ENCODE measurements at regions not wholly inside any gene's neighbourhood (a gene's known extent, or its start where the extent isn't known, plus 50 kb on each side); places are given as distances from the start of the nearest gene placed in this dataset.

DNA sequence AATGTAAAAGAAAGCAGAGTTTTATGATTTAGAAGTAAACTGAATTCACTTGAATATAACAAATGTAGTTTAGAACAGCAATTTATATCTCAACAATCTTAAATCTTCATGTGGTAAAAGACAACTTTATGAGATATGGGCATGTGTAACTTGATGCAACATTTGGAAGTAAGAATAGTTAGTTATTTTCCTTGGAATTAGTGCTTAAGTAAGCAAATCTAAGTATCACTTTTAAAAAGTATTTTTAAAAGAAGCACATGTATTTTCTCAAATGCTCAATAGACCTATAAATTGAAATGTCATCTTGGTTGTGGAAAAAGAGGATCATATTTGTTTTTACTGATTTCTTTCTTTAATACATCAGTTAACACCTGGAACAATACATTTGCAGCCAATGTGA is 340.3 kb upstream of the CDH6 start (continued):
- no peak for TF ChIP-seq CHD2 (IDR thresholded peaks at IDR 0.05; ENCODE audit: low read length, partially characterized antibody)

DNA sequence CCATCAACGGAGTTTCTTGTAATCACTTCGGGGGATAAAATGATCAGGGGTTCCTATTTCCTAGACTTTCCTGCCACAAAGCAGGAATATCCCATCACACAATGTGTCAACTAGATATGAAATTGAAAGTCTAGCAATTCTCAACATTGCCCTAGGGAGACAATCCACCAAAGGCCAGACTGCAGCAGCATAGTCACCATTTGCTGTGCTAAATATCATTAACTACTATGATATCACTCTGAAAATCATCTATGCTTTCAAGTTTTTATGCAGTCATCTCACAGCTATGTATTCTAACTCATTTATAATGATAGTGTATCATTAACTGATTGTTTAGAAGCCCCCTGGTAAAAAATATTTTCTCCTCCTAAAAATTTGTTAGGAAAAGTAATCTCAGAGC is 342.6 kb upstream of the CDH6 start:
- Histone ChIP-seq H3K4me3 (ENCODE audit: low read depth in 2 of 2, low read length in 1 of 2) (no peak overlapping the region), H2AFZ (ENCODE audit: low read depth) (no peak overlapping the region), H4K20me1 (ENCODE audit: insufficient read depth) (no peaks in the 10 kb centered on the region), H3K9me2 (no peaks in the 10 kb centered on the region), H3K4me1 (ENCODE audit: control insufficient read depth in 1 of 2, insufficient read depth in 2 of 2, low read depth in 1 of 2, low read length in 1 of 2) (no peaks in the 10 kb centered on the region), H3K9me3 (no peaks in the 10 kb centered on the region), H3K36me3 (replicated peaks in 1 of 2; ENCODE audit: control insufficient read depth in 1 of 2, insufficient read depth in 2 of 2, low read length in 1 of 2) (no peaks in the 10 kb centered on the region), H3K79me2 (ENCODE audit: insufficient read depth) (no peaks in the 10 kb centered on the region), H3F3A (replicated peaks; ENCODE audit: insufficient read depth) (no peaks in the 10 kb centered on the region), H3K4me2 (no peak overlapping the region), H3K27me3 (ENCODE audit: insufficient read depth) (peaks cover 6% of the 10 kb centered on the region; the same call in 1 of the 2 replicates), H3K9ac (no peak overlapping the region), H3K27ac (ENCODE audit: low read depth in 2 of 2, low read length in 1 of 2) (no peak overlapping the region)
- CTCF ChIA-PET = no interaction called here
- WGBS (ENCODE audit: low lambda C conversion rate) = 14% methylated on average over 2 of the region's 2 CpGs
- TF ChIP-seq FOXJ3 (CRISPR knock-in tag; IDR thresholded peaks at IDR 0.05) (no peak), MEF2A (IDR thresholded peaks at IDR 0.05; ENCODE audit: borderline replicate concordance, low read depth) (no peak), NFIC (IDR thresholded peaks at IDR 0.05; ENCODE audit: borderline replicate concordance) (no peak), POLR2AphosphoS5 (IDR thresholded peaks at IDR 0.05; ENCODE audit: low read depth, low read length) (no peak), SIN3A (IDR thresholded peaks at IDR 0.05; ENCODE audit: borderline replicate concordance, low read depth, low read length) (no peak)
- TF ChIP-seq, protein P1, sequence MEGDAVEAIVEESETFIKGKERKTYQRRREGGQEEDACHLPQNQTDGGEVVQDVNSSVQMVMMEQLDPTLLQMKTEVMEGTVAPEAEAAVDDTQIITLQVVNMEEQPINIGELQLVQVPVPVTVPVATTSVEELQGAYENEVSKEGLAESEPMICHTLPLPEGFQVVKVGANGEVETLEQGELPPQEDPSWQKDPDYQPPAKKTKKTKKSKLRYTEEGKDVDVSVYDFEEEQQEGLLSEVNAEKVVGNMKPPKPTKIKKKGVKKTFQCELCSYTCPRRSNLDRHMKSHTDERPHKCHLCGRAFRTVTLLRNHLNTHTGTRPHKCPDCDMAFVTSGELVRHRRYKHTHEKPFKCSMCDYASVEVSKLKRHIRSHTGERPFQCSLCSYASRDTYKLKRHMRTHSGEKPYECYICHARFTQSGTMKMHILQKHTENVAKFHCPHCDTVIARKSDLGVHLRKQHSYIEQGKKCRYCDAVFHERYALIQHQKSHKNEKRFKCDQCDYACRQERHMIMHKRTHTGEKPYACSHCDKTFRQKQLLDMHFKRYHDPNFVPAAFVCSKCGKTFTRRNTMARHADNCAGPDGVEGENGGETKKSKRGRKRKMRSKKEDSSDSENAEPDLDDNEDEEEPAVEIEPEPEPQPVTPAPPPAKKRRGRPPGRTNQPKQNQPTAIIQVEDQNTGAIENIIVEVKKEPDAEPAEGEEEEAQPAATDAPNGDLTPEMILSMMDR (IDR thresholded peaks at IDR 0.05) = no peak
- DNase-seq = no peak
- POLR2A ChIA-PET = no interaction called here

DNA sequence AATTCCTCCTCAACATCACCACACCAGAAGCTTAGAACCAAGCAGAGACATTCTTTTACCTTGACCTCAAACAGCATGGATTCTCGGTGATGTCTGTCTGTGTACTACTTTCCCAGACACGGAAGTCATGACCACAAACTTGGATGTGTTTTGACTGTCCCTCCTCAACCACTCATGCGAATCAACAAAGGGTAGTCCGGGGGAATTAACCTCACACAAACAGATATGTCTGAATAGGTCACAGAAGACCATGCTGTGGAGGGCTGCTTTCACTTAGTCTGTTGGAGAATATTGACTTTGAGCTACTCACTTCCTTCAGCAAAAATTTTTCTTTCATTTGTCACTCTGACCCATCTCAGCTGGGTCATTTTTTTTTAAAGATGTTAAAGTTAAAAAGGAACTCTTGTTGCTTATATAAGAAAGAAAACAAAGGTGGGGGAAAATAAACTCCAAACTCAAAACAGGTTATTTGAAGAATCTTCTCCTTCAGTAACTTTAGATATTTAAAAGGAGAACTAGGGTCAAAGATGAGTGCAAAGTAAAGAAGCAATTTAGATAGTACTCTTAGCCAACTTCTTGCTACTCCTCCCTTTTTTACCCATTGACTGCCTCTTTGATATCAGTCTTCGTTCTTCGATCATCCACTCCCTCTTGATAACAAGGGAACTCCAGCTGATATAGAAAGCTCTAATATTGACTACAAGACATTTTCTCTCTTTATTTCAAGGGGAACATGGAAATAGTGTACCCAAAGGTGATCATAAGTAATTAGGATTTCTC is 343.4 kb upstream of the CDH6 start:
- no peak for DNase-seq
- CTCF ChIA-PET = no interaction called here
- peak overlapping the region; percentile 27 for H3K4me2 ChIP-seq
- TF ChIP-seq, protein P1 (IDR thresholded peaks at IDR 0.05) = no peak
- TF ChIP-seq RFX5 (IDR thresholded peaks at IDR 0.05; ENCODE audit: low read length) (no peak), SIN3A (IDR thresholded peaks at IDR 0.05; ENCODE audit: borderline replicate concordance, low read depth, low read length) (no peak)
- peaks cover 6% of the 10 kb centered on the region; the same call in 1 of the 2 replicates for H3K27me3 ChIP-seq (ENCODE audit: insufficient read depth)
- H3K79me2 ChIP-seq (ENCODE audit: insufficient read depth) = no peaks in the 10 kb centered on the region
- H3K27ac ChIP-seq (ENCODE audit: low read depth in 2 of 2, low read length in 1 of 2) = no peak overlapping the region
- H3K9me2 ChIP-seq = no peaks in the 10 kb centered on the region
- H3K36me3 ChIP-seq (replicated peaks in 1 of 2; ENCODE audit: control insufficient read depth in 1 of 2, insufficient read depth in 2 of 2, low read length in 1 of 2) = no peaks in the 10 kb centered on the region
- no peaks in the 10 kb centered on the region for H3F3A ChIP-seq (replicated peaks; ENCODE audit: insufficient read depth)
- WGBS (ENCODE audit: low lambda C conversion rate) = 3% methylated on average over 6 of the region's 6 CpGs
- POLR2A ChIA-PET = no interaction called here
- no peaks in the 10 kb centered on the region for H3K9me3 ChIP-seq
- peak overlapping the region in 1 of 2 experiments; percentile 35; a peak in 1 of 4 replicates for H3K4me3 ChIP-seq (ENCODE audit: low read depth in 2 of 2, low read length in 1 of 2)
- no peaks in the 10 kb centered on the region for H3K4me1 ChIP-seq (ENCODE audit: control insufficient read depth in 1 of 2, insufficient read depth in 2 of 2, low read depth in 1 of 2, low read length in 1 of 2)
- no peak overlapping the region for H3K9ac ChIP-seq
- no peaks in the 10 kb centered on the region for H4K20me1 ChIP-seq (ENCODE audit: insufficient read depth)
- peak overlapping the region; percentile 64; the same call in 1 of the 2 replicates for H2AFZ ChIP-seq (ENCODE audit: low read depth)

All from SK-N-SH (cell line).